HepG2 (cell line): ENCODE measurements at regions not wholly inside any gene's neighbourhood (a gene's known extent, or its start where the extent isn't known, plus 50 kb on each side); places are given as distances from the start of the nearest gene placed in this dataset.

ENCODE experiments used
- ATF1 ChIP-seq: IDR thresholded peaks from 2 replicates; pipeline ENCODE4 v1.6.1; 2016; ENCODE audit warnings: mild to moderate bottlenecking, control low read depth
- ATF7 ChIP-seq, 2 experiments: fragments of 450-650 bp in 1 of 2; sonication (generic) in 1 of 2; formaldehyde crosslinking in 1 of 2; IDR thresholded peaks; 2 replicates each; pipeline versions ENCODE4 v1.4.0 to v1.6.1; 2016 to 2020; ENCODE audit warnings: antibody characterized with exemption in 1 of 2, mild to moderate bottlenecking in 1 of 2, missing genetic modification reagents in 1 of 2
- CREB1 ChIP-seq, 2 experiments: fragments of 450-650 bp in 1 of 2; IDR thresholded peaks; 2 replicates each; pipeline ENCODE4 v1.6.1; 2016 to 2017; ENCODE audit warnings: control low read depth in 1 of 2, mild to moderate bottlenecking in 1 of 2, missing compliant biosample characterization in 1 of 2, missing genetic modification characterization in 1 of 2
- CTCF ChIP-seq: sonication (generic); formaldehyde crosslinking; IDR thresholded peaks from 2 replicates; pipeline ENCODE4 v1.5.0; 2020; ENCODE audit warnings: mild to moderate bottlenecking, missing genetic modification reagents, moderate library complexity
- FOSL1 ChIP-seq: sonication (generic); formaldehyde crosslinking; IDR thresholded peaks from 2 replicates; pipeline ENCODE4 v1.9.0; 2021; ENCODE audit warnings: missing genetic modification reagents, borderline replicate concordance
- GATA4 ChIP-seq: sonication (generic); IDR thresholded peaks from 2 replicates; pipeline ENCODE4 v1.6.1; 2016; ENCODE audit warnings: antibody characterized with exemption, low read depth, borderline replicate concordance
- GMEB1 ChIP-seq: sonication (generic); formaldehyde crosslinking; IDR thresholded peaks from 2 replicates; pipeline ENCODE4 v1.5.1; 2020; ENCODE audit warnings: missing genetic modification reagents, mild to moderate bottlenecking, borderline replicate concordance
- HOXA9 ChIP-seq: sonication (generic); formaldehyde crosslinking; IDR thresholded peaks from 2 replicates; pipeline ENCODE4 v1.8.1; 2022; ENCODE audit warnings: missing genetic modification reagents, mild to moderate bottlenecking, moderate library complexity, borderline replicate concordance
- POLR2A ChIP-seq, 2 experiments: IDR thresholded peaks; 2 replicates each; pipeline ENCODE4 v1.6.1; 2011; ENCODE audit warnings: low read depth in 2 of 2, low read length in 2 of 2, mild to moderate bottlenecking in 1 of 2, moderate library complexity in 1 of 2; ENCODE audit not compliant: insufficient read depth in 1 of 2
- TCF7L2 ChIP-seq: IDR thresholded peaks from 2 replicates; pipeline ENCODE4 v1.6.1; 2011; ENCODE audit warnings: mild to moderate bottlenecking, low read depth, low read length, moderate library complexity
- ZNF121 ChIP-seq: sonication (generic); formaldehyde crosslinking; IDR thresholded peaks from 2 replicates; pipeline ENCODE4 v1.5.0; 2020; ENCODE audit warnings: mild to moderate bottlenecking, missing genetic modification reagents
- ZNF30 ChIP-seq: sonication (generic); formaldehyde crosslinking; IDR thresholded peaks from 2 replicates; pipeline ENCODE4 v1.5.0; 2020; ENCODE audit warnings: mild to moderate bottlenecking, missing genetic modification reagents
- ZNF33B ChIP-seq: sonication (generic); formaldehyde crosslinking; IDR thresholded peaks from 2 replicates; pipeline ENCODE4 v1.5.1; 2020; ENCODE audit warnings: mild to moderate bottlenecking, missing genetic modification reagents

- TF ChIP-seq ATF1 (CRISPR knock-in tag) (no peak), ZNF30 (CRISPR knock-in tag) (no peak), ATF7 (IDR thresholded peaks at IDR 0.05) (no peak), ATF7 (CRISPR knock-in tag; IDR thresholded peaks at IDR 0.05) (no peak), GATA4 (no peak), GMEB1 (CRISPR knock-in tag) (no peak), CTCF (no peak), CREB1 (IDR thresholded peaks at IDR 0.05) (no peak), CREB1 (CRISPR knock-in tag; IDR thresholded peaks at IDR 0.05) (no peak), POLR2A (IDR thresholded peaks at IDR 0.05; ENCODE audit: insufficient read depth in 1 of 2, low read depth in 2 of 2, low read length in 2 of 2) (no peak), TCF7L2 (no peak), ZNF33B (CRISPR knock-in tag) (no peak), HOXA9 (CRISPR knock-in tag) (no peak), FOSL1 (CRISPR knock-in tag) (no peak), ZNF121 (CRISPR knock-in tag) (no peak)
Measured at GRCh38 chr1:69414574-69414973, 153.1 kb upstream of the LRRC7 start.
